Ovary (tissue), 3 donors: ENCODE measurements at regions not wholly inside any gene's neighbourhood (a gene's known extent, or its start where the extent isn't known, plus 50 kb on each side); places are given as distances from the start of the nearest gene placed in this dataset.
"Not testable (repeated sequence)": the region's sequence is repeated elsewhere in the genome, so short reads cannot be mapped to it uniquely, and the experiment has no call there.

Experiments
- EP300 ChIP-seq: sonication (generic); formaldehyde crosslinking; IDR thresholded peaks from one replicate; pipeline ENCODE4 v1.6.1; 2017; ENCODE audit warnings: antibody characterized with exemption
- POLR2A ChIP-seq: fragments of 450-650 bp; IDR thresholded peaks from one replicate; pipeline ENCODE4 v1.6.1; 2017; ENCODE audit warnings: antibody characterized with exemption, mild to moderate bottlenecking, moderate library complexity
- TF ChIP-seq, protein P1 (sequence below), 3 donors: fragments of 450-650 bp in 2 of 3; fragments of 200-600 bp in 1 of 3; IDR thresholded peaks; one replicate each; pipeline versions ENCODE4 v1.5.1 to v1.8.0; 2016 to 2022; ENCODE audit warnings: antibody characterized with exemption in 3 of 3, mild to moderate bottlenecking in 1 of 3
- donor health status: DM: no; HTN: no; CAD: no.

DNA sequence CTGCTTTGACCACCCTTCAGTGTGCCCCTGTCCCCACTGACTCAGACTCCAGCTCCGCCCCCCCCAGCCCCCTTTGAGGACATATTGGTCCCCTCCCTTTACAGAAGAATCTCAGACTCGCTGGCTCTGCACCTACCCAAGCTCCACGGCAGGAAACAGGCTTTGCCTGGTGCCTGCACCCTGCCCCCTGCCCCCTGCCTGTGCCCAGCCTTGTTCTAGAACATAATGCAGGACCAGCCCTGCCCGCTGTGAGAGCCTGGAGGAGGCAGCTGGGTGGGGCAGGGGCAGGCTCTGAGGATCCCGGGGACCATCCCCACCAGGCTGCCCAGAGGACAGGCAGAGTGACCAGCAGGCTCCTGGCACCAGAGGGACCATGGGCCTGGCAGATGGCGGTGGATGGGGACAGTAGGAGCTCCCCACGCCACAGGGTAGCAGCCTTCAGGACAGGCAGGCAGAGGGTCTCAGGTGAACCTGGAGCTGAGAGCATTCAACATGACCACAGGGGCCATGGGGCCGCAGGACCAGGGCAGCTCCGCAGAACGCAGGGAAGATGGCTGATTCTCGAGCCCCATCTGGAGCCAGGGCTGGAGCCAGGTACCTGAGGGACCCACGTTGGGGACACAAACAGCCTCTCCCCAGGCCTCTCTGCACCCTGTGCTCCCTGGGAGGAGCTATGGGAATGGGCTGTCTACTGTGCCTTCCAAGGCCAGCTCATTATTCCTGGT lies 165.0 kb upstream of the FOXD4L5 start:
- TF ChIP-seq, protein P1, sequence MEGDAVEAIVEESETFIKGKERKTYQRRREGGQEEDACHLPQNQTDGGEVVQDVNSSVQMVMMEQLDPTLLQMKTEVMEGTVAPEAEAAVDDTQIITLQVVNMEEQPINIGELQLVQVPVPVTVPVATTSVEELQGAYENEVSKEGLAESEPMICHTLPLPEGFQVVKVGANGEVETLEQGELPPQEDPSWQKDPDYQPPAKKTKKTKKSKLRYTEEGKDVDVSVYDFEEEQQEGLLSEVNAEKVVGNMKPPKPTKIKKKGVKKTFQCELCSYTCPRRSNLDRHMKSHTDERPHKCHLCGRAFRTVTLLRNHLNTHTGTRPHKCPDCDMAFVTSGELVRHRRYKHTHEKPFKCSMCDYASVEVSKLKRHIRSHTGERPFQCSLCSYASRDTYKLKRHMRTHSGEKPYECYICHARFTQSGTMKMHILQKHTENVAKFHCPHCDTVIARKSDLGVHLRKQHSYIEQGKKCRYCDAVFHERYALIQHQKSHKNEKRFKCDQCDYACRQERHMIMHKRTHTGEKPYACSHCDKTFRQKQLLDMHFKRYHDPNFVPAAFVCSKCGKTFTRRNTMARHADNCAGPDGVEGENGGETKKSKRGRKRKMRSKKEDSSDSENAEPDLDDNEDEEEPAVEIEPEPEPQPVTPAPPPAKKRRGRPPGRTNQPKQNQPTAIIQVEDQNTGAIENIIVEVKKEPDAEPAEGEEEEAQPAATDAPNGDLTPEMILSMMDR (IDR thresholded peaks at IDR 0.05), result not testable (repeated sequence)
- TF ChIP-seq POLR2A, EP300: not testable (repeated sequence)
